OCI-LY7 (cell line): ENCODE measurements at regions not wholly inside any gene's neighbourhood (a gene's known extent, or its start where the extent isn't known, plus 50 kb on each side); places are given as distances from the start of the nearest gene placed in this dataset.

Experiments
- EZH2phosphoT487 ChIP-seq: fragments of 200-600 bp; sonication (generic); IDR thresholded peaks from 2 replicates; pipeline ENCODE4 v1.6.1; 2018; ENCODE audit warnings: low read depth, borderline replicate concordance, mild to moderate bottlenecking, mixed run types, antibody characterized with exemption, low read length, moderate library complexity, mixed read lengths
- TF ChIP-seq, protein P1 (sequence below): fragments of 200-600 bp; sonication (generic); conservative IDR thresholded peaks from 2 replicates; pipeline ENCODE4 v1.5.1; 2014; ENCODE audit warnings: mild to moderate bottlenecking, antibody characterized with exemption, low read length, moderate library complexity, mixed read lengths

DNA sequence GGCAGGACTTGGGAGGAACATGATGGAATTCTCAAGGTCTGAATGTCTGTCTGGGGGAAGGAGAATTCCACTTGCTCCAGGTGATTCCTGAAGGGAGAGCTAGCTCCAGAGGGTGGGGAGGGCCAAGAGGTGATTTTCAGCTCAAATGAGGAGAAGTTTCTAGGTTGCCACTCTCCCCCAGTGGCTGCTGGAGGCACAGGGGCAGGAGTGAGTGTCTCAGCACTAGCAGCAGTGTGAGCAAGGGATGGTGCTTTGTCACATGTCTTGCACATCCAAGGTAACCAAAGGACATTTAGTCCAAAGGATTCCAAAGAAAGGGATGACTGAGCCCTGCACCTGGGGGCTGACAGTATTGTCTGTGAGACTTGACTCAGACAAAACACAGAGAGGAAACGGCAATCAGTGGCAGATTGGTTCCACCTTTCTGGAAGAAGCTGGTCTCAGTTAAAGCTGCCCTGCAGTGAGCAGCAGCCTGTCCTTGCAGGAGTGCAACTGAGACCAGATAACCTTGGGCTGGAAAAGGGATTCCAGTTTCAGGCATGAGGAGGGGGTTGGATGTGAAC is 51.2 kb upstream of the PCBD1 start:
- no peak for TF ChIP-seq EZH2phosphoT487
- TF ChIP-seq, protein P1, sequence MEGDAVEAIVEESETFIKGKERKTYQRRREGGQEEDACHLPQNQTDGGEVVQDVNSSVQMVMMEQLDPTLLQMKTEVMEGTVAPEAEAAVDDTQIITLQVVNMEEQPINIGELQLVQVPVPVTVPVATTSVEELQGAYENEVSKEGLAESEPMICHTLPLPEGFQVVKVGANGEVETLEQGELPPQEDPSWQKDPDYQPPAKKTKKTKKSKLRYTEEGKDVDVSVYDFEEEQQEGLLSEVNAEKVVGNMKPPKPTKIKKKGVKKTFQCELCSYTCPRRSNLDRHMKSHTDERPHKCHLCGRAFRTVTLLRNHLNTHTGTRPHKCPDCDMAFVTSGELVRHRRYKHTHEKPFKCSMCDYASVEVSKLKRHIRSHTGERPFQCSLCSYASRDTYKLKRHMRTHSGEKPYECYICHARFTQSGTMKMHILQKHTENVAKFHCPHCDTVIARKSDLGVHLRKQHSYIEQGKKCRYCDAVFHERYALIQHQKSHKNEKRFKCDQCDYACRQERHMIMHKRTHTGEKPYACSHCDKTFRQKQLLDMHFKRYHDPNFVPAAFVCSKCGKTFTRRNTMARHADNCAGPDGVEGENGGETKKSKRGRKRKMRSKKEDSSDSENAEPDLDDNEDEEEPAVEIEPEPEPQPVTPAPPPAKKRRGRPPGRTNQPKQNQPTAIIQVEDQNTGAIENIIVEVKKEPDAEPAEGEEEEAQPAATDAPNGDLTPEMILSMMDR, result no peak
